AG09309 (cell line): ENCODE measurements at regions not wholly inside any gene's neighbourhood (a gene's known extent, or its start where the extent isn't known, plus 50 kb on each side); places are given as distances from the start of the nearest gene placed in this dataset.

ENCODE experiments used
- DNase-seq: peaks from one replicate; pipeline ENCODE4 v3.0.0-alpha.2; 2010; ENCODE audit warnings: low read depth
- H3K4me3 ChIP-seq: 2 replicates; pipeline ENCODE4 v1.5.1; 2011; ENCODE audit warnings: mild to moderate bottlenecking, low read depth, low read length, moderate library complexity; ENCODE audit not compliant: control insufficient read depth
- CTCF ChIP-seq: IDR thresholded peaks from 2 replicates; pipeline ENCODE4 v1.5.1; 2011; ENCODE audit warnings: mild to moderate bottlenecking, low read depth, low read length, inconsistent platforms; ENCODE audit not compliant: insufficient read depth, control insufficient read depth; ENCODE audit errors: missing control alignments

DNA sequence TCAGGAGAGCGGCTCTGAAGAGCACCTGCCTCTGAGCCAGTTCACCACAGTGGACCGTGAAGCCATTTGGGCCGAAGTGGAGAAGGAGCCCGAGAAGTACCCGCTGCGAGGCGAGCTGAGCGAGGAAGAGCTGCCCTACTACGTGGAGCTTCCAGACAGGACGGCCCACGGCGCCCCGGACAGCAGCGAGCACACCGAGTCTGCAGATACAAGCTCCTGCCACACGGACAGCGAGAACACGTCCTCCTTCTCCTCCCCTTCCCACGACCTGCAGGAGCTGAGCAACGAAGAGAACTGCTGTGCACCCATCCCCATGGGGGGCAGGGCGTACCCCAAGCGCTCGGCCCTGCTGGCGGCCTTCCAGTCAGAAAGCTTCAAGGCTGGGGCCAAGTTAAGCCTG lies 74.9 kb upstream of the MORC3 start:
- no peak for DNase-seq
- TF ChIP-seq CTCF, result no peak
- H3K4me3 ChIP-seq, result no peak overlapping the region

GRCh38 chr21:36245649-36246048 lies 74.3 kb upstream of the MORC3 start:
- no peak overlapping the region for H3K4me3 ChIP-seq
- no peak for TF ChIP-seq CTCF
- DNase-seq, result no peak

DNA sequence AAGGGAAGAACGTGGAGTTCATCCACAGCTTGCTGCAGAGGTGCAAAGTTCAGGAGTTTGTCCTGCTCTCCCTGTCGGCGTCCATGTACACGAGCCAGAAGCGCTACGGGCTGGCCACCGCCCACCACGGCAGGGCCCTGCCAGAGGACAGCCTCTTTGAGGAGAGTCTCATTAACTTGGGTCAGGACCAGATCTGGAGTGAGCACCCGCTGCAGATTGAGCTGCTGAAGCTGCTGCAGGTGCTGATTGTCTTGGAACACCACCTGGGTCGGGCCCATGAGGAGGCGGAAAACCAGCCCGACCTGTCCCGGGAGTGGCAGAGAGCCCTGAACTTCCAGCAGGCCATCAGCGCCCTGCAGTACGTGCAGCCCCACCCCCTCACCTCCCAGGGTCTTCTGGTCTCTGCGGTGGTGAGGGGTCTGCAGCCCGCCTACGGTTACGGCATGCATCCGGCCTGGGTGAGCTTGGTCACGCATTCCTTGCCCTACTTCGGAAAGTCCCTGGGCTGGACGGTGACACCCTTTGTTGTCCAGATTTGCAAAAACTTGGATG lies 73.8 kb upstream of the MORC3 start:
- no peak overlapping the region for H3K4me3 ChIP-seq
- TF ChIP-seq CTCF, result no peak
- DNase-seq, result no peak

DNA sequence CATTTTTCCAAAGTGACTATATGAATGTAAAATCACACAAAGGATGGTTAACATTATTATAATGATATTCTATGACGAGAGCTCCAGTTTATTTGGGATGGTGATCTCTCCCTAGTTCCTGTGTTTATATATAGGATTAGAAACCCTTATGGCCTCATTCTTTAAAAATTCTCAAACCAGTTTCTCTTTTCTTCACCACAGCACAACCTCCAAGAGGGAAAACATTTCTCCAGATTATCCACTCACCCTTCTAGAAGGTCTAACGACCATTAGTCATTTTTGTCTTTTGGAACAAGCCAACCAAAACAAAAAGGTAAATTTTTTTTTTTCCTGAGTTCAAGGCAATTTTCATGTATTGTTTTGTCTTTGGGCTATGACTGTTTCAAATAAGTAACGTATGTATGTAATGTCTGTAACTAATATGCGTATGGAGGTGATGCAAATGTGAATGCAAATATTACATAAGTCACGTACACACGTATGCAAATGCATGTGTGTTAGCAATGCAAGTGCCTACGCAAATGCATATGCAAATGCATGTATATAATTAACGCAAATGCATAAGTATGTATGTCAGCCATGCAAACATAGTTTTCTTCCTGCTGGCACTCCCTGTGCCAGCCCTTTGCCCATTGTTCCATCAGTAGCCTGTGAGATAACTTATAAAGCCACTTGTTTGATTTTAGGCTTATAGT lies 72.5 kb upstream of the MORC3 start:
- no peak for TF ChIP-seq CTCF
- no peak overlapping the region for H3K4me3 ChIP-seq
- DNase-seq, result no peak

DNA sequence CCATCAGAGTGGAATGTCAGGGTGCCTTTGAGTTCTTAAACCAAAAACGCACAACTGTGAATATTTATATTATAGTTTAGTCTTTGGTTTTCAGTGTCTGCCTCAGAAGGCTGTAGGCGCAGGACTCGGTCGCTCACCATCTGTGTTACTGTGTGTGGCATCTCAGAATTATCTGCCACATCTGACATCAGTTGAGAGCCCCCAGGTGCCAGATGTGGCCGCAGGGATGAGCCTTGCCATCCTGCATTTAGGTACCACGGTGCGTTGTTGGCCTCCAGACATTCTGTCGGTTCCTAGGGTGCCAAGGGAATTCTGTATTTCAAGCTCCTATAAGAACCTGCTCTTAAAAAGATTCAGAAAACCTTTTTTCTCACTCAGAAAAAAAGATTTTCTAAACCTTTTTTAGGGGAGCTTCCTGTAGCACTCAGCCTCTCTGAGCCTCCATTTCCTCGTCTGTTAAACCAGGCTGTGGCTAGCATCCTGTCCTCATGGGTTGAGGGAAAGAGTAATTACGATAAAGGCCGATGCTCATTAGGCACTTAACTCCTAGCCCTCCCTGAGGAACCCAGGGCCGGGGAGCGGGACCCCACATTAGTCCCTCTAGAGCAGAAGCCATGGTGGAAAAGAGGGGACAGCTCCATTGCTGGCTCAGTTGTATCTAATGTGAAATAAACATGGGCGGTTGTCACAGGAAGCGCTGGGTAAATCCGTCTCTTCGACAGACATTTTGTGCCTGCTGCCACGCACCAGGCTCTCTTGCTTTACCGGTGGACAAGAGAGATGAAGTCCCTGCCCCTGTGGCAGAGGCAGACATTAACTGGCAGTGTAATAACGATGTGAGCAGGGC lies 70.2 kb upstream of the MORC3 start:
- H3K4me3 ChIP-seq, result no peak overlapping the region
- DNase-seq, result no peak
- no peak for TF ChIP-seq CTCF

DNA sequence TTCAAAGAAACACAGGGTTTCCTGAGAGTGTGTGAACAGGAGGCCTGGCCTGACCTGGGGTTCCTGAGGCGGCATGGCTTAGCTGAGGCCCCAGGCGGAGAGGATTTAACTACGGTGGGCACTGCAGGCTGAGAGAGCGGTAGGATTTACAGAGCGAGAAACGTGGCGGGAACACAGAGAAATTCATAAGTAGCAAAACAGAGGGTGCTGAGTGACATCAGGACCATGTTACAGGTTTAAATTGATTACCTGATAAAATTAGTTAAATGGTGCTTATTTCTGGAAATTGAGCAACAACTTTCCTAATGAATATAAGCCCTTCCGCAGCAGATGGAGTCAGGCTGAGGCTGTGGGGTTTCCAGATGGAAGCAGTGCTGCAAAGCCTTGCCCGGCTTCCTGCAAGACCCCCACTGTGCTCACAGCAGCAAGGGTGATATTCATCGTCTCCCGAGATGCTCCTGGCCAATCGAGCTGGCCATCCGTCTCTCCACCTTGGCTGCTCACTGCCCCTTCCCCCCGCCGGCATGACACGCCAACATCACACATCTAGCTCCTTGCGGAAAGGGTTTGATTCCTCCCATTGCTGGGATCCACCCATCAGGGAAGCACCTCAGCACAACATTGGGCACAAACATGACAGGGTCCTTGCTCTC lies 69.4 kb upstream of the MORC3 start:
- H3K4me3 ChIP-seq, result no peak overlapping the region
- no peak for DNase-seq
- TF ChIP-seq CTCF, result no peak
